HCT116 (cell line): ENCODE measurements at regions not wholly inside any gene's neighbourhood (a gene's known extent, or its start where the extent isn't known, plus 50 kb on each side); places are given as distances from the start of the nearest gene placed in this dataset.

ENCODE experiments used
- CTCF ChIP-seq, 3 experiments: fragments of 200-600 bp in 1 of 3; sonication (generic) in 1 of 3; IDR thresholded peaks in 2 of 3; conservative IDR thresholded peaks in 1 of 3; 2 replicates each; pipeline ENCODE4 v1.5.1; 2012 to 2017; ENCODE audit warnings: low read depth in 2 of 3, low read length in 2 of 3, antibody characterized with exemption in 1 of 3, borderline replicate concordance in 1 of 3, control low read depth in 1 of 3, mild to moderate bottlenecking in 1 of 3, mixed read lengths in 1 of 3, mixed run types in 1 of 3, moderate library complexity in 1 of 3; ENCODE audit not compliant: insufficient read depth in 1 of 3
- EGR1 ChIP-seq: IDR thresholded peaks from 2 replicates; pipeline ENCODE4 v1.6.1; 2012; ENCODE audit warnings: low read depth
- EZH2 ChIP-seq: fragments of 200-600 bp; sonication (generic); IDR thresholded peaks from 2 replicates; pipeline ENCODE4 v1.6.1; 2017; ENCODE audit warnings: antibody characterized with exemption, mixed run types
- EZH2phosphoT487 ChIP-seq: fragments of 200-600 bp; IDR thresholded peaks from 2 replicates; pipeline ENCODE4 v1.6.1; 2018; ENCODE audit warnings: antibody characterized with exemption, borderline replicate concordance
- MAX ChIP-seq: IDR thresholded peaks from 2 replicates; pipeline ENCODE4 v1.6.1; 2012
- POLR2A ChIP-seq: IDR thresholded peaks from 2 replicates; pipeline ENCODE4 v1.7.0; 2011; ENCODE audit warnings: borderline replicate concordance; ENCODE audit not compliant: insufficient read depth, insufficient read length; ENCODE audit errors: extremely low read depth
- POLR2AphosphoS5 ChIP-seq: IDR thresholded peaks from 2 replicates; pipeline ENCODE4 v1.6.1; 2011; ENCODE audit warnings: mild to moderate bottlenecking, low read depth, low read length, moderate library complexity
- REST ChIP-seq: IDR thresholded peaks from 2 replicates; pipeline ENCODE4 v1.6.1; 2012; ENCODE audit warnings: low read depth
- TCF7L2 ChIP-seq: IDR thresholded peaks from 2 replicates; pipeline ENCODE4 v1.7.0; 2011; ENCODE audit warnings: borderline replicate concordance, inconsistent platforms; ENCODE audit not compliant: insufficient read depth, insufficient read length; ENCODE audit errors: extremely low read depth
- YY1 ChIP-seq: IDR thresholded peaks from 2 replicates; pipeline ENCODE4 v1.6.1; 2011; ENCODE audit warnings: low read length, low read depth, moderate library complexity, mild to moderate bottlenecking; ENCODE audit not compliant: insufficient replicate concordance; ENCODE audit errors: extremely low read depth
- ZBTB33 ChIP-seq: IDR thresholded peaks from 2 replicates; pipeline ENCODE4 v1.6.1; 2011; ENCODE audit warnings: mild to moderate bottlenecking, low read length, moderate library complexity; ENCODE audit not compliant: insufficient replicate concordance; ENCODE audit errors: extremely low read depth

GRCh38 chr10:130781623-130782022 lies 529.9 kb downstream of the TCERG1L start:
- no peak for TF ChIP-seq EZH2
- no peak for TF ChIP-seq CTCF (IDR thresholded peaks at IDR 0.05 in 2 of 3, conservative IDR thresholded peaks at IDR 0.05 in 1 of 3; ENCODE audit: borderline replicate concordance in 1 of 3, insufficient read depth in 1 of 3, low read depth in 2 of 3, low read length in 2 of 3)
- no peak for TF ChIP-seq MAX
- no peak for TF ChIP-seq ZBTB33
- no peak for TF ChIP-seq EZH2phosphoT487
- TF ChIP-seq REST, result no peak
- TF ChIP-seq POLR2AphosphoS5, result no peak
- no peak for TF ChIP-seq POLR2A
- no peak for TF ChIP-seq EGR1
- TF ChIP-seq TCF7L2, result no peak
- no peak for TF ChIP-seq YY1
